ENCODE measurements at regions not wholly inside any gene's neighbourhood (a gene's known extent, or its start where the extent isn't known, plus 50 kb on each side); places are given as distances from the start of the nearest gene placed in this dataset.
A peak's percentile ranks its signal among the peaks of the same experiment; 100 is the strongest.

GRCh38 chr14:89630101-89630829 lies 213.2 kb upstream of the FOXN3 start:
- H3K4me1 Mint-ChIP-seq = peaks cover 68% of the 10 kb centered on the region
- H3K4me3 Mint-ChIP-seq = peak overlapping the region; percentile 26

DNA sequence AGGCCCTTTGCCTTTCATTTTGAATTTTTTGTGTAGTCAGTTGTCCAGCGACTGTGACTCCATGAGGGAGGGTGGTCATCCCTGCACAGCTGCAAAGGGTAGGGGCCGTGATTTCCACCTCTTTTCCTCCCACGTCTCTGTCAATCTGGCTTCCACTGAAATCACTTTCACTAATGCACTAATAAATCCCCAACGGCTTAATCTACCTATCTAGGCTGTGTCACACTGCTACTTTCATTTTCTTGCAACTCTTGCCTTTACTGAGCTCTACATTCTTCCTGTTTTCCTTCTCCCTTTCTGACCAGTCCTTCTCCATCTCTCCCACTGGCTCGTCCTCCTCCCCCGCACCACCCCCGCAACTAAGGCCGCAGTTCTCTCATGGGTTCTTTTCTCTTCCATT lies 212.3 kb upstream of the FOXN3 start:
- H3K27me3 Mint-ChIP-seq = no peaks in the 10 kb centered on the region
- H3K27ac Mint-ChIP-seq = no peak overlapping the region
- H3K9me3 Mint-ChIP-seq = peaks cover 5% of the 10 kb centered on the region
- peaks cover 75% of the 10 kb centered on the region for H3K4me1 Mint-ChIP-seq
- peak overlapping the region; percentile 20 for H3K4me3 Mint-ChIP-seq
- peaks cover 2% of the 10 kb centered on the region for H3K36me3 Mint-ChIP-seq

More at GRCh38 chr14:89630101-89630829, 213.2 kb upstream of the FOXN3 start:
- peak overlapping the region; percentile 91 for H3K27ac Mint-ChIP-seq
- no peaks in the 10 kb centered on the region for H3K27me3 Mint-ChIP-seq
- H3K36me3 Mint-ChIP-seq = peaks cover 2% of the 10 kb centered on the region
- H3K9me3 Mint-ChIP-seq = peaks cover 5% of the 10 kb centered on the region

DNA sequence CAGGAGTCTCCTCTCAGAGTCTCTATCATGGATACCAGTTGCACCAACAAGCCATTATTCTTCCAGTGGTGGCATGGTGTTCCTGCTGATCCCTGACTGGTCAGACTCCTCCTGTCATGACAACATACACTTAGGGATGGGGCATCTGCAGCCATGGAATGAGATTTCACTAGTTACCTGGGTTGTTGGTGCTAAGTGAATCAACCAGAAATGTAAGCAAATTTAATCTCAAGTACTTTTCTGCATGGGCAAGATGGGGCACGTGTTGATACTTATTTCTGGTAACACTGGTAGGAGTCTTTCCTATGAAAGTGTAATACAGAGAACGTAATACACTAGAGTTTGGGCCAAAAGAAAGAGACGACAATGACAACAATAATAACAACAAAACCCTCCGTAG lies 211.5 kb upstream of the FOXN3 start:
- peaks cover 2% of the 10 kb centered on the region for H3K36me3 Mint-ChIP-seq
- H3K4me1 Mint-ChIP-seq = peaks cover 74% of the 10 kb centered on the region
- no peaks in the 10 kb centered on the region for H3K27me3 Mint-ChIP-seq
- H3K9me3 Mint-ChIP-seq = peaks cover 5% of the 10 kb centered on the region
- H3K4me3 Mint-ChIP-seq = no peak overlapping the region
- H3K27ac Mint-ChIP-seq = no peak overlapping the region

DNA sequence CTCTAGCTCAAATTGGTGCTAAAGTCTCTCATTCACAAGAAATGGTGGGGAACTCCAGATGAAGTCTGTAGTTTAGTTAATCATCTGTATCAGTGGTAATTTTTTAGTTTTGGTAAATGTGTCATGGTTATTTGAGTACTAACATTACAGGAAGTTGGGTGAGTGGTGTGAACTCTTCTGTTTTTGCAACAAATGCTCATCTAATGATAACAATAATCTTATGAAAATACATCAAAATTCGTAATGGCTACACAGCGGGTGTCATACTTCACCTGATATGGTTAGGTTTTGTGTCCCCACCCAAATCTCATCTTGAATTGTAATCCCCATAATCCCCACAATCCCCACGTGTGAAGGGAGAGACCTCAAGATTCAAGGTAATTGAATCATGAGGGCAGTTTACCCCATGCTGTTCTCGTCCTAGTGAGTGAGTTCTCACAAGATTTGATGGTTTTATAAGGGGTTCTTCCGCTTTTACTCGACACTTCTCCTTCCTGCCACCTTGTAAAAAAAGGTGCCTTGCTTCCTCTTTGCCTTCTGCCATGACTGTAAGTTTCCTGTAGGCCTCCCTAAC lies 209.3 kb upstream of the FOXN3 start:
- peaks cover 5% of the 10 kb centered on the region for H3K9me3 Mint-ChIP-seq
- H3K27ac Mint-ChIP-seq = peak overlapping the region; percentile 96

GRCh38 chr14:89625731-89626232 lies 208.7 kb upstream of the FOXN3 start:
- Mint-ChIP-seq H3K9me3 (peaks cover 5% of the 10 kb centered on the region), H3K4me1 (peaks cover 70% of the 10 kb centered on the region), H3K4me3 (peak overlapping the region; percentile 26)

More for the DNA sequence above, 209.3 kb upstream of the FOXN3 start:
- Mint-ChIP-seq H3K27me3 (no peaks in the 10 kb centered on the region), H3K4me1 (peaks cover 70% of the 10 kb centered on the region), H3K4me3 (peak overlapping the region; percentile 60), H3K36me3 (peaks cover 2% of the 10 kb centered on the region)

DNA sequence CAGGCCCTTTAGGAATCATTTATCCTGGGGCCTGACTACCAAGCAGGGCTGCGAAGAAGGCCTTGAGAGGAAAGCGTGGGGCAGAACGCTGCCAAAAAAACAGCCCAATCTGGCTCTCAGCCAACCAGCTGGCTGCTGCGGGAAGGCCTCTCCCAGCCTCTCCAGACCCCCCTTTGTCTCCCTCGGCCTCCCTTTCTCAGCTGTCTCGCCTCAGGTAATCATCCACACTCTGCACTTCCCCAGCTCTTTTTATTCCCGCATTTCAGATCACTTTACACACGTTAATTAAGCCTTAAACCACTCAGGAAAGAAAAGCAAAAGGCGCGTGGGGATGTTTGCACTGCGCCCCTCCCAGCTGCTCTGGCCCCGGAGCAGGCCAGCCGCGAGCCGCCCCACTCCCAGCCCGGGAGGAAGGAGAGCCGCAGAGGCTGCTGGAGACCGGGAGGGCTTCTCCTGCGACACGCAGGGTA lies 208.2 kb upstream of the FOXN3 start:
- Mint-ChIP-seq H3K27me3 (no peaks in the 10 kb centered on the region), H3K36me3 (peaks cover 2% of the 10 kb centered on the region), H3K4me3 (no peak overlapping the region), H3K4me1 (peaks cover 70% of the 10 kb centered on the region), H3K27ac (peak overlapping the region; percentile 15), H3K9me3 (peaks cover 5% of the 10 kb centered on the region)

More at GRCh38 chr14:89625731-89626232, 208.7 kb upstream of the FOXN3 start:
- peak overlapping the region; percentile 96 for H3K27ac Mint-ChIP-seq
- H3K27me3 Mint-ChIP-seq = no peaks in the 10 kb centered on the region
- H3K36me3 Mint-ChIP-seq = peaks cover 2% of the 10 kb centered on the region

DNA sequence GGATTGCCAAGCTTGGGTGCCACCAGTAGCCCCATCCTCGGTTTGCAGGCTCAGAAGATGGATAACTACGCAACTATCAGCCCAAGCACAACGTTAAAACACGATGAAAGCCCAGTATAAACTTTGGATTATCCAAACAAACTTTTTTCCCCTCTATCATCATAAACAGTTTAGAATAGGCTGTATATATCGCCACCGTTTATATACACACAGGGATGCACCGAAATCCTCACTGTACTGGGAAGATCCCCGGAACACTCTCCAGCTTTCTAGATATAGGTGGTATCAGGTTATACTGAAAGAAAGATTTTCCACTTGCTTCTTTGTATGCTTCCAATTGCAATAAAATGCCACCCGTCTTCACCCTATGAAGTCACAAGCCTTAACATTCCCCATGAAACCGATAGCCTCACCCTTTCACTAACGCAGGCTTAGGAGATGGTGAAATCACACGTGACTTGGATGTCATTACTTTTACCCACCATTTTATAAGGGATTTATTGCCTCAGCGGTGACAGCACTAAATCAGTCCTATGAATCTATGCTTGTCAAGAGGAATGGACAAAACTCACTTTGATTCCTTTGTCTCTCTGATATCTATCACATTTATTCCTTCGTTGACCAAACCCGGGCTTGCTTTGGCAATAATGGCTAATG lies 207.6 kb upstream of the FOXN3 start:
- Mint-ChIP-seq H3K36me3 (peaks cover 2% of the 10 kb centered on the region), H3K4me1 (peaks cover 70% of the 10 kb centered on the region), H3K27me3 (no peaks in the 10 kb centered on the region), H3K9me3 (peaks cover 5% of the 10 kb centered on the region), H3K27ac (no peak overlapping the region), H3K4me3 (no peak overlapping the region)

- peak overlapping the region; percentile 98 for H3K27ac Mint-ChIP-seq
- H3K4me1 Mint-ChIP-seq = peaks cover 60% of the 10 kb centered on the region
- H3K27me3 Mint-ChIP-seq = no peaks in the 10 kb centered on the region
- H3K36me3 Mint-ChIP-seq = peaks cover 2% of the 10 kb centered on the region
- peaks cover 5% of the 10 kb centered on the region for H3K9me3 Mint-ChIP-seq
- no peak overlapping the region for H3K4me3 Mint-ChIP-seq
Observed at GRCh38 chr14:89621791-89622638, 205.0 kb upstream of the FOXN3 start.

DNA sequence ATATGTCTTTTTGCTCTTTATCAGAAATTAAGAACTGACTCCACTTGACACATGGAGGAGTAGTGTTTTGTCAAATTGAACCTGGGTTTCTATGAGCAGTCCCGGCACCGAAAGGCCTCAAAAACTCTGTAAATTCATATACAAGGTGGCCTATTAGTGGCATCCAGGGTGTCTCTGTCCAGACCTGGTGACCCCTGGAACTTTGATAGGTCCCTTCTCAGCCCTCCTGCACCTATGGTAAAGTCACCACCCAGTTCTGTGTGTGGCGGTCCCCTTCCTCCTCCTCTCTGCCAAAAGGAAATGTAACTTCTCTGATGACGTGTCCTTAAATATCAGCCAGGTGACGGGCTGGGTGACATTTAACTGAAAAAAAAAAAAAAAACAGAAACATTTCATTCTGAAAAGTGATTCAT lies 204.0 kb upstream of the FOXN3 start:
- Mint-ChIP-seq H3K27me3 (no peaks in the 10 kb centered on the region), H3K36me3 (no peaks in the 10 kb centered on the region), H3K27ac (peak overlapping the region; percentile 98), H3K4me1 (peaks cover 60% of the 10 kb centered on the region), H3K9me3 (no peaks in the 10 kb centered on the region), H3K4me3 (peak overlapping the region; percentile 93)

DNA sequence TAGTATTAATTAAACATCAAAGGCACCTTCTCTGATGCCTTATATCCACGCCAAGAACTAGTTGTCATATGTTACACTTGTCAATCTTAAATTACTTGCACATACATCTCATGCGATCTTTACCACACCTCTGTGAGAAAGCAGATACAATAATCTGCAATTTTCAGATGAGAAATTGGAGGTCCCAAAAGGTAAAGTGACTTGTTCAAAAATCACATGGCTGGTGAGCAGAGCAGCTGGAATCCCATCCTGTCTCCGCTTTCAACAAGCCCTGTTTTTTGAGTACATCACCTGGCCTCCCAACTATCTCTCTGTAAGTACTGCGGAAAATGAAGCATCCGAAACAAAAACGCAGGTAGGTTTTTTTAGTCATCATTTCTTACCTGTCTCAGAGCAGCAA lies 203.4 kb upstream of the FOXN3 start:
- no peaks in the 10 kb centered on the region for H3K36me3 Mint-ChIP-seq

GRCh38 chr14:89619596-89619995 lies 202.6 kb upstream of the FOXN3 start:
- Mint-ChIP-seq H3K27ac (peak overlapping the region; percentile 98), H3K36me3 (no peaks in the 10 kb centered on the region), H3K4me3 (peak overlapping the region; percentile 93), H3K4me1 (peaks cover 63% of the 10 kb centered on the region), H3K27me3 (no peaks in the 10 kb centered on the region), H3K9me3 (no peaks in the 10 kb centered on the region)

More for the DNA sequence above, 203.4 kb upstream of the FOXN3 start:
- peak overlapping the region; percentile 93 for H3K4me3 Mint-ChIP-seq
- H3K27ac Mint-ChIP-seq = peak overlapping the region; percentile 98
- no peaks in the 10 kb centered on the region for H3K9me3 Mint-ChIP-seq
- no peaks in the 10 kb centered on the region for H3K27me3 Mint-ChIP-seq
- H3K4me1 Mint-ChIP-seq = peaks cover 63% of the 10 kb centered on the region

DNA sequence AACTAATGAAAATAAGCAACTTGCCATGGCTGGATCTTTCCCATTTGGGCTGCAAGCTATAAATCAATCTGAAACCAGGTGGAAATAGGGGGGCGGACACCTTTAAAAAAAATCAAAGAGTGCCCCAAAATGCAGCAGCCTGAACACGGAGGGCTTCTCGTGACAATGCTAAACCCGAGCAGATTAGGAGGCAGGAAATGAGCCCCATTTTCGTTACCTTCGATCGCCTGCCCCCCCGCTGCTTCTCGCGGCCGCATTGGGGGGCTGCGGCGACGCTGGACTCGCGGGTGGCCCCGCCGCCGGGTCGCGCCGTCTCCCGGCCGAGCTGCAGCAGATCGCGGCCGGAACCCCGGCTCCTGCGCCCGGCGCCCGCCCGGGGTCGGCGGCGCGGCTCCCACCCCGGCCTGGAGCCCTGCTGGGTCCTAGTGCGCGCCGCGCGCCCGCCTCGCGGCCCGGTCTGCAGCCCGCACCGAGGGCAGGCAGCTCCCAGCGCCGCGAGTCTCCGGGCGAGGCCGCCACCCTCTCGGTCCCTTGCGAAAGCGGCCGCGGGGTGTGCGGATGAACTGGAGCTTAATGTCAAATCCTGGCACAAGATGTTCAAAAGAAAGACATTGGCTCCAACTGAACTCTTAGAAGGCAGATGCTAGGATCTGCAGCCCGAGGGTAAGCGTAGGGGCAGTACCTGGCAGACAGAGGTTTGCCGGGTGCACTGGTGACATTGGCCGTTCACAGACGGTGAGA lies 201.9 kb upstream of the FOXN3 start:
- H3K9me3 Mint-ChIP-seq = no peaks in the 10 kb centered on the region
- H3K4me3 Mint-ChIP-seq = peak overlapping the region; percentile 95
- no peaks in the 10 kb centered on the region for H3K27me3 Mint-ChIP-seq
- H3K36me3 Mint-ChIP-seq = no peaks in the 10 kb centered on the region
- peaks cover 69% of the 10 kb centered on the region for H3K4me1 Mint-ChIP-seq
- peak overlapping the region; percentile 98 for H3K27ac Mint-ChIP-seq

GRCh38 chr14:89618330-89618708 lies 201.3 kb upstream of the FOXN3 start:
- no peaks in the 10 kb centered on the region for H3K36me3 Mint-ChIP-seq
- H3K27ac Mint-ChIP-seq = peak overlapping the region; percentile 90
- peak overlapping the region; percentile 95 for H3K4me3 Mint-ChIP-seq
- peaks cover 76% of the 10 kb centered on the region for H3K4me1 Mint-ChIP-seq
- no peaks in the 10 kb centered on the region for H3K27me3 Mint-ChIP-seq
- H3K9me3 Mint-ChIP-seq = no peaks in the 10 kb centered on the region

DNA sequence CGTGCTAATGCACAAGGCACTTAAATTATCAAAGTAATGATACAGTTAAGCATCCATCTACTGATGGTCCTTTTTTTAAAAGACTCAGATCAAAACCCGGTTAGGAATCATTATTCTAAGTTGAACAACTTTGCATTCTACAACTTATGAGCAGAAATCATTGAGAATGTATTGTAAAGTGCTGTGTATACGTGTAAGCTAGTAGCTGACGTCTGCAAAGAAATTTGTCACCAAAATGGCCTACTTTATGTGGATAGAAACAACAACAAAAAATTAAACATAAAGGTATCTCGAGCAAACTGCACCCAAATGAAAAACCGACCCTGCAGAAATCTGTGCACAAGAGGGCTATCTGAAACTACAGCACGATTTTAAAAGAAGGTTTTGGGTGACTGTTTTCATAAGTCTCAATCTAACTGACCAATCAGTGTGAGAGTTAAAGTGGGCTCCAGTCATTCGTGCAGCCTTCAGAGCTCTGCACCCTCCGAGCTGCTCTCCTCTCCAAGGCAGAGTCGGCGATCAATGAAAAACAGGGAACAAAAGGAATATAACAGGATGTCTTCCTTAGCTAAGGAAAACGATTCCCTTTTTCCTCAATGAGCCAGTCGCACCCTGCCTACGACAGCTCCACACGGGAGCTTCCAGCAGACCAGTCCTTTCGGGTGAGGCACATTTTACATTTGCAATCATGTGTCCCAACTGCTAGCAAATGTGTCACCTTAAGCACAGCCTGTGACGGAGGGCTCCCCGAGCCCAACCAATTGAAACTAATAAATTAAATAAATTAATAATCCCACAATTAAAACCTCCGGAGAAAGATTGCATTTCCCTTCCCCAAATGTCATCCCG lies 200.7 kb upstream of the FOXN3 start:
- Mint-ChIP-seq H3K4me1 (peaks cover 80% of the 10 kb centered on the region), H3K4me3 (peak overlapping the region; percentile 95), H3K36me3 (peaks cover 3% of the 10 kb centered on the region), H3K27me3 (no peaks in the 10 kb centered on the region), H3K9me3 (no peaks in the 10 kb centered on the region), H3K27ac (peak overlapping the region; percentile 94)
